ENCODE measurements at regions not wholly inside any gene's neighbourhood (a gene's known extent, or its start where the extent isn't known, plus 50 kb on each side); places are given as distances from the start of the nearest gene placed in this dataset.

GRCh38 chr7:57344957-57345356 lies 105.0 kb upstream of the ZNF716 start:
- no peak for TF ChIP-seq YY1 (IDR thresholded peaks at IDR 0.05; ENCODE audit: low read depth)
- TF ChIP-seq SMC3 (IDR thresholded peaks at IDR 0.05; ENCODE audit: low read depth, low read length) = no peak
- TF ChIP-seq POLR2AphosphoS5 (IDR thresholded peaks at IDR 0.05; ENCODE audit: low read depth, low read length) = no peak
- no peak for TF ChIP-seq EZH2phosphoT487 (IDR thresholded peaks at IDR 0.05; ENCODE audit: borderline replicate concordance, low read depth)
- TF ChIP-seq CTCF (IDR thresholded peaks at IDR 0.05) = no peak
- TF ChIP-seq TAF1 (IDR thresholded peaks at IDR 0.05; ENCODE audit: borderline replicate concordance, low read depth, low read length) = no peak
- no peak for TF ChIP-seq USF2 (IDR thresholded peaks at IDR 0.05; ENCODE audit: borderline replicate concordance, low read depth, low read length)
- TF ChIP-seq JUND (IDR thresholded peaks at IDR 0.05) = no peak
- no peak for TF ChIP-seq TEAD4 (IDR thresholded peaks at IDR 0.05; ENCODE audit: borderline replicate concordance, insufficient read depth)
- TF ChIP-seq FOSL2 (IDR thresholded peaks at IDR 0.05; ENCODE audit: borderline replicate concordance, low read depth) = no peak
- no peak for TF ChIP-seq MXI1 (IDR thresholded peaks at IDR 0.05; ENCODE audit: low read depth, low read length)
